Endothelial cell of umbilical vein (primary cell): ENCODE measurements at regions not wholly inside any gene's neighbourhood (a gene's known extent, or its start where the extent isn't known, plus 50 kb on each side); places are given as distances from the start of the nearest gene placed in this dataset.

Source experiments
- BruUV-seq: library from RNA; stranded (reverse); fragments of 400-500 nt; replicated peaks from 2 replicates; lab custom pipeline; 2021; lab: Mats Ljungman, UMichigan
- CTCF ChIA-PET: fragments of 300-600, 350-600 bp; sonication (Branson Sonifier 250); formaldehyde crosslinking; loops from one replicate; lab custom pipeline; 2021; ENCODE audit warnings: antibody characterized with exemption, inconsistent platforms; lab: Charles Lee
- POLR2A ChIA-PET: fragments of 300-600, 350-600 bp; sonication (Branson Sonifier 250); formaldehyde crosslinking; loops from one replicate; lab custom pipeline; 2021; ENCODE audit warnings: antibody characterized with exemption, inconsistent platforms; lab: Charles Lee
- DNase-seq: peaks from one replicate; pipeline ENCODE4 v3.0.0-alpha.2; 2011; ENCODE audit warnings: low read depth, low spot score
- FAIRE-seq: peaks from 2 replicates; lab custom pipeline; 2011; peaks lifted over from hg19 to GRCh38; lab: Jason Lieb, UNC
- H2AFZ ChIP-seq: 2 replicates; pipeline ENCODE4 v1.6.0; 2012; ENCODE audit warnings: low read depth, low read length, control low read depth, inconsistent platforms
- H3K27ac ChIP-seq: 2 replicates; pipeline ENCODE4 v1.5.1; 2011; ENCODE audit warnings: low read depth, mild to moderate bottlenecking, control low read depth, low read length, moderate library complexity; ENCODE audit not compliant: insufficient read depth
- H3K27me3 ChIP-seq, 2 experiments: 2 replicates each; pipeline versions ENCODE4 v1.6.0 to v1.6.1; 2011; ENCODE audit warnings: low read length in 2 of 2, mixed read lengths in 1 of 2; ENCODE audit not compliant: control insufficient read depth in 2 of 2, insufficient read depth in 2 of 2
- H3K36me3 ChIP-seq, 2 experiments: 2 replicates in 1 of 2; 3 replicates in 1 of 2; pipeline ENCODE4 v1.5.1; 2011; ENCODE audit warnings: low read length in 2 of 2, mild to moderate bottlenecking in 1 of 2, moderate library complexity in 1 of 2; ENCODE audit not compliant: control insufficient read depth in 2 of 2, insufficient read depth in 2 of 2; ENCODE audit errors: extremely low read depth in 1 of 2
- H3K4me1 ChIP-seq: 3 replicates; pipeline ENCODE4 v1.5.1; 2011; ENCODE audit warnings: mild to moderate bottlenecking, low read length; ENCODE audit not compliant: control insufficient read depth, insufficient read depth; ENCODE audit errors: extremely low read depth
- H3K4me2 ChIP-seq: 2 replicates; pipeline ENCODE4 v1.6.1; 2011; ENCODE audit warnings: low read length, control low read depth, mixed read lengths; ENCODE audit not compliant: insufficient read depth
- H3K4me3 ChIP-seq, 3 experiments: fragments of 200-600 bp in 1 of 3; sonication (generic), shearing (Covaris generic) in 1 of 3; replicated peaks in 1 of 3; 2 replicates each; pipeline ENCODE4 v1.5.1; 2011 to 2016; ENCODE audit warnings: control low read depth in 3 of 3, low read length in 3 of 3, mild to moderate bottlenecking in 2 of 3, inconsistent platforms in 1 of 3, low read depth in 1 of 3, moderate library complexity in 1 of 3; ENCODE audit not compliant: insufficient read depth in 1 of 3
- H3K79me2 ChIP-seq: 2 replicates; pipeline ENCODE4 v1.6.0; 2012; ENCODE audit warnings: low read length, inconsistent platforms; ENCODE audit not compliant: control insufficient read depth, insufficient read depth
- H3K9ac ChIP-seq: replicated peaks from 2 replicates; pipeline ENCODE3; 2011; ENCODE audit warnings: low read length, control low read depth; ENCODE audit not compliant: insufficient read depth; ENCODE audit errors: extremely low read depth
- H3K9me1 ChIP-seq: replicated peaks from 3 replicates; pipeline ENCODE4 v1.6.0; 2011; ENCODE audit warnings: mild to moderate bottlenecking, low read length; ENCODE audit not compliant: control insufficient read depth, insufficient read depth; ENCODE audit errors: extremely low read depth
- H3K9me3 ChIP-seq: replicated peaks from 2 replicates; pipeline ENCODE4 v1.5.1; 2012; ENCODE audit warnings: low read length, inconsistent platforms; ENCODE audit not compliant: control insufficient read depth, insufficient read depth
- H4K20me1 ChIP-seq: replicated peaks from 2 replicates; pipeline ENCODE3; 2011; ENCODE audit warnings: mild to moderate bottlenecking, low read length; ENCODE audit not compliant: control insufficient read depth, insufficient read depth; ENCODE audit errors: extremely low read depth
- EZH2 ChIP-seq: IDR thresholded peaks from 2 replicates; pipeline ENCODE4 v1.6.1; 2012; ENCODE audit warnings: borderline replicate concordance, low read depth, mild to moderate bottlenecking, moderate library complexity, low read length, inconsistent platforms; ENCODE audit not compliant: severe bottlenecking
- FOS ChIP-seq: IDR thresholded peaks from 2 replicates; pipeline ENCODE4 v1.6.1; 2011; ENCODE audit warnings: mild to moderate bottlenecking, low read length, moderate library complexity, borderline replicate concordance; ENCODE audit not compliant: insufficient read depth
- GATA2 ChIP-seq: IDR thresholded peaks from 2 replicates; pipeline ENCODE4 v1.7.0; 2011; ENCODE audit warnings: low read depth, mild to moderate bottlenecking, moderate library complexity, mixed read lengths, low read length; ENCODE audit not compliant: insufficient read length, insufficient read depth
- JUN ChIP-seq: IDR thresholded peaks from 2 replicates; pipeline ENCODE4 v1.6.1; 2011; ENCODE audit warnings: borderline replicate concordance, low read depth; ENCODE audit not compliant: insufficient read length, insufficient read depth
- MYC ChIP-seq: IDR thresholded peaks from one replicate; pipeline ENCODE4 v1.6.1; 2011; ENCODE audit warnings: mild to moderate bottlenecking, low read depth, low read length
- POLR2A ChIP-seq: IDR thresholded peaks from 2 replicates; pipeline ENCODE4 v1.6.1; 2012; ENCODE audit warnings: low read depth, mild to moderate bottlenecking, control low read depth, low read length
- POLR2AphosphoS5 ChIP-seq: IDR thresholded peaks from 2 replicates; pipeline ENCODE4 v1.6.1; 2012; ENCODE audit warnings: low read depth, mild to moderate bottlenecking, control low read depth, low read length, moderate library complexity; ENCODE audit not compliant: insufficient read depth
- dilution Hi-C: fragments of 300-500 bp; cut with MboI; formaldehyde crosslinking; loops from one replicate; pipeline ENCODE4 v1.15.0; 2019; ENCODE audit warnings: low sequenced_read_pairs; ENCODE audit not compliant: extremely low pct_ligation_motif_present
- intact Hi-C: fragments of 100-400 bp; cut with micrococcal nuclease; formaldehyde crosslinking; loops from one replicate; pipeline ENCODE4 v1.10.0; 2022
- TF ChIP-seq, protein P1 (sequence below), 2 donors: IDR thresholded peaks; 1 replicate in 1 of 2; 2 replicates in 1 of 2; pipeline ENCODE4 v1.5.1; 2011; ENCODE audit warnings: low read length in 2 of 2, mild to moderate bottlenecking in 2 of 2, moderate library complexity in 2 of 2, control low read depth in 1 of 2, inconsistent platforms in 1 of 2, low read depth in 1 of 2; ENCODE audit not compliant: insufficient read depth in 1 of 2; ENCODE audit errors: extremely low read depth in 1 of 2
- TF ChIP-seq, protein P2 (sequence below): IDR thresholded peaks from 2 replicates; pipeline ENCODE4 v1.6.1; 2011; ENCODE audit not compliant: insufficient read depth, insufficient read length

DNA sequence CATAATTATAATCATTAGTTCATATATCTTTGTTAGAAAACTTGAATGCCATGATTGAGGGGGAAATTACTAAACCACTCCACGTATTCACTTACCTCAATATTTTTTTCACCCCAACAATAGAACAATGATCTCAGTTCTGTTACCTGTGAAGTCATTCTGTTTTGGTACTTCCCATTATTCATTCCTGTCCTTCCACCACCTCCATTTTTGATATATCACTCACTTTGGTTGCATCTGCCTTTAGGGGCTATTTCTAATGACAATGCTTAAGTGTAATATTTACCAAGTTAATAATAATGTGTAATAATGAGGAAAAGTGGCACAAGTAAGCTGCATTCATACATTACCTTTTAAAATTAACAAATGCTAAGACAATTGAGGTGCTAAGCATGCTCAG lies 218.4 kb downstream of the SPATA31D1 start:
- POLR2A ChIA-PET: no interaction called here
- CTCF ChIA-PET: no interaction called here
- Histone ChIP-seq H3K9me1 (no peaks in the 10 kb centered on the region), H3K4me3 (no peak overlapping the region), H3K4me1 (no peaks in the 10 kb centered on the region), H2AFZ (no peak overlapping the region), H3K79me2 (no peaks in the 10 kb centered on the region), H3K9me3 (no peaks in the 10 kb centered on the region), H3K27me3 (no peaks in the 10 kb centered on the region), H3K4me2 (no peak overlapping the region), H4K20me1 (no peaks in the 10 kb centered on the region), H3K9ac (no peak overlapping the region), H3K27ac (no peak overlapping the region), H3K36me3 (no peaks in the 10 kb centered on the region)
- TF ChIP-seq POLR2AphosphoS5 (no peak), FOS (no peak), GATA2 (no peak), POLR2A (no peak), JUN (no peak), EZH2 (no peak), MYC (no peak)
- TF ChIP-seq, protein P1, sequence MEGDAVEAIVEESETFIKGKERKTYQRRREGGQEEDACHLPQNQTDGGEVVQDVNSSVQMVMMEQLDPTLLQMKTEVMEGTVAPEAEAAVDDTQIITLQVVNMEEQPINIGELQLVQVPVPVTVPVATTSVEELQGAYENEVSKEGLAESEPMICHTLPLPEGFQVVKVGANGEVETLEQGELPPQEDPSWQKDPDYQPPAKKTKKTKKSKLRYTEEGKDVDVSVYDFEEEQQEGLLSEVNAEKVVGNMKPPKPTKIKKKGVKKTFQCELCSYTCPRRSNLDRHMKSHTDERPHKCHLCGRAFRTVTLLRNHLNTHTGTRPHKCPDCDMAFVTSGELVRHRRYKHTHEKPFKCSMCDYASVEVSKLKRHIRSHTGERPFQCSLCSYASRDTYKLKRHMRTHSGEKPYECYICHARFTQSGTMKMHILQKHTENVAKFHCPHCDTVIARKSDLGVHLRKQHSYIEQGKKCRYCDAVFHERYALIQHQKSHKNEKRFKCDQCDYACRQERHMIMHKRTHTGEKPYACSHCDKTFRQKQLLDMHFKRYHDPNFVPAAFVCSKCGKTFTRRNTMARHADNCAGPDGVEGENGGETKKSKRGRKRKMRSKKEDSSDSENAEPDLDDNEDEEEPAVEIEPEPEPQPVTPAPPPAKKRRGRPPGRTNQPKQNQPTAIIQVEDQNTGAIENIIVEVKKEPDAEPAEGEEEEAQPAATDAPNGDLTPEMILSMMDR (IDR thresholded peaks at IDR 0.05; ENCODE audit: extremely low read depth in 1 of 2, insufficient read depth in 1 of 2, low read depth in 1 of 2, low read length in 2 of 2): no peak
- TF ChIP-seq, protein P2, sequence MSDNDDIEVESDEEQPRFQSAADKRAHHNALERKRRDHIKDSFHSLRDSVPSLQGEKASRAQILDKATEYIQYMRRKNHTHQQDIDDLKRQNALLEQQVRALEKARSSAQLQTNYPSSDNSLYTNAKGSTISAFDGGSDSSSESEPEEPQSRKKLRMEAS: no peak
- DNase-seq: no peak
- intact Hi-C loops: no loop called here
- FAIRE-seq: no peak
- dilution Hi-C loops: no loop called here
- BruUV-seq: no TSS peak
